Keratinocyte (primary cell): ENCODE measurements at regions not wholly inside any gene's neighbourhood (a gene's known extent, or its start where the extent isn't known, plus 50 kb on each side); places are given as distances from the start of the nearest gene placed in this dataset.

Experiments used
- DNase-seq: peaks from one replicate; pipeline ENCODE4 v3.0.0-alpha.2; 2011; ENCODE audit warnings: low read depth, missing footprints, low spot score
- FAIRE-seq: peaks from 2 replicates; lab custom pipeline; 2011; peaks lifted over from hg19 to GRCh38; lab: Jason Lieb, UNC
- H2AFZ ChIP-seq: 2 replicates; pipeline ENCODE4 v1.6.0; 2012; ENCODE audit warnings: low read length, control low read depth, inconsistent platforms; ENCODE audit not compliant: control insufficient read depth
- H3K27ac ChIP-seq: 2 replicates; pipeline ENCODE4 v1.5.1; 2011; ENCODE audit warnings: low read length; ENCODE audit not compliant: control insufficient read depth, insufficient read depth
- H3K27me3 ChIP-seq: 3 replicates; pipeline ENCODE4 v1.6.0; 2011; ENCODE audit warnings: low read length; ENCODE audit not compliant: control insufficient read depth, insufficient read depth; ENCODE audit errors: extremely low read depth
- H3K36me3 ChIP-seq, 2 experiments: 2 replicates in 1 of 2; 3 replicates in 1 of 2; pipeline ENCODE4 v1.5.1; 2011; ENCODE audit warnings: low read length in 2 of 2, mild to moderate bottlenecking in 1 of 2; ENCODE audit not compliant: control insufficient read depth in 2 of 2, insufficient read depth in 2 of 2; ENCODE audit errors: extremely low read depth in 1 of 2
- H3K4me1 ChIP-seq: 3 replicates; pipeline ENCODE4 v1.5.1; 2011; ENCODE audit warnings: low read length; ENCODE audit not compliant: control insufficient read depth, insufficient read depth; ENCODE audit errors: extremely low read depth
- H3K4me2 ChIP-seq: 3 replicates; pipeline ENCODE4 v1.6.0; 2011; ENCODE audit warnings: low read depth, low read length; ENCODE audit not compliant: control insufficient read depth, insufficient read depth; ENCODE audit errors: extremely low read depth
- H3K4me3 ChIP-seq, 3 experiments: fragments of 200-600 bp in 1 of 3; sonication (generic) in 1 of 3; 2 replicates in 2 of 3; 3 replicates in 1 of 3; pipeline ENCODE4 v1.5.1; 2011 to 2016; ENCODE audit warnings: low read length in 3 of 3, mild to moderate bottlenecking in 3 of 3, control low read depth in 2 of 3, inconsistent platforms in 1 of 3, low read depth in 1 of 3, mixed read lengths in 1 of 3, mixed run types in 1 of 3, moderate library complexity in 1 of 3; ENCODE audit not compliant: control insufficient read depth in 2 of 3, insufficient read depth in 2 of 3; ENCODE audit errors: extremely low read depth in 1 of 3
- H3K79me2 ChIP-seq: 2 replicates; pipeline ENCODE4 v1.6.0; 2012; ENCODE audit warnings: low read length; ENCODE audit not compliant: control insufficient read depth, insufficient read depth
- H3K9ac ChIP-seq: 3 replicates; pipeline ENCODE4 v1.6.0; 2011; ENCODE audit warnings: low read length; ENCODE audit not compliant: control insufficient read depth, insufficient read depth; ENCODE audit errors: extremely low read depth
- H3K9me1 ChIP-seq: 3 replicates; pipeline ENCODE4 v1.6.0; 2011; ENCODE audit warnings: low read length; ENCODE audit not compliant: control insufficient read depth, insufficient read depth; ENCODE audit errors: extremely low read depth
- H3K9me3 ChIP-seq: 2 replicates; pipeline ENCODE4 v1.5.1; 2012; ENCODE audit warnings: low read depth, low read length; ENCODE audit not compliant: control insufficient read depth
- H4K20me1 ChIP-seq: 3 replicates; pipeline ENCODE4 v1.6.0; 2011; ENCODE audit warnings: low read length; ENCODE audit not compliant: control insufficient read depth, insufficient read depth; ENCODE audit errors: extremely low read depth
- CTCF ChIP-seq, 3 experiments: IDR thresholded peaks in 1 of 3; conservative IDR thresholded peaks in 1 of 3; optimal IDR thresholded peaks in 1 of 3; 2 replicates in 2 of 3; 3 replicates in 1 of 3; pipeline versions ENCODE3 to v1.5.1; 2011; ENCODE audit warnings: low read length in 3 of 3, mild to moderate bottlenecking in 3 of 3, moderate library complexity in 2 of 3, control low read depth in 1 of 3, inconsistent platforms in 1 of 3; ENCODE audit not compliant: insufficient read depth in 2 of 3; ENCODE audit errors: extremely low read depth in 1 of 3
- EZH2 ChIP-seq: IDR thresholded peaks from one replicate; pipeline ENCODE4 v1.6.1; 2012; ENCODE audit warnings: inconsistent platforms, mild to moderate bottlenecking, low read length, moderate library complexity
- dilution Hi-C: fragments of 300-500 bp; cut with MboI; formaldehyde crosslinking; loops from one replicate; pipeline ENCODE4 v1.7.0; 2020; ENCODE audit warnings: low sequenced_read_pairs; ENCODE audit not compliant: extremely low pct_ligation_motif_present

- Histone ChIP-seq H3K9me3 (no peaks in the 10 kb centered on the region), H4K20me1 (no peaks in the 10 kb centered on the region), H3K9ac (no peak overlapping the region), H3K4me3 (no peak overlapping the region), H2AFZ (no peak overlapping the region), H3K4me1 (no peaks in the 10 kb centered on the region), H3K79me2 (no peaks in the 10 kb centered on the region), H3K9me1 (no peaks in the 10 kb centered on the region), H3K4me2 (no peak overlapping the region), H3K27ac (no peak overlapping the region), H3K27me3 (no peaks in the 10 kb centered on the region), H3K36me3 (no peaks in the 10 kb centered on the region)
- FAIRE-seq = no peak
- TF ChIP-seq EZH2 (no peak), CTCF (optimal IDR thresholded peaks at IDR 0.05 in 1 of 3, IDR thresholded peaks at IDR 0.05 in 1 of 3, conservative IDR thresholded peaks at IDR 0.05 in 1 of 3; ENCODE audit: extremely low read depth in 1 of 3, insufficient read depth in 2 of 3, low read length in 3 of 3) (no peak)
- DNase-seq = no peak
- dilution Hi-C loops = no loop called here
These were observed 213.4 kb downstream of the CCER1 start for GRCh38 chr12:90741611-90742010.

- H2AFZ ChIP-seq = no peak overlapping the region
- H3K27me3 ChIP-seq = no peaks in the 10 kb centered on the region
- H3K9me1 ChIP-seq = no peaks in the 10 kb centered on the region
- H3K27ac ChIP-seq = no peak overlapping the region
- DNase-seq (no peak), FAIRE-seq (no peak)
- TF ChIP-seq EZH2 = no peak
- TF ChIP-seq CTCF (optimal IDR thresholded peaks at IDR 0.05 in 1 of 3, IDR thresholded peaks at IDR 0.05 in 1 of 3, conservative IDR thresholded peaks at IDR 0.05 in 1 of 3; ENCODE audit: extremely low read depth in 1 of 3, insufficient read depth in 2 of 3, low read length in 3 of 3) = no peak
- no peaks in the 10 kb centered on the region for H4K20me1 ChIP-seq
- H3K79me2 ChIP-seq = no peaks in the 10 kb centered on the region
- no peak overlapping the region for H3K9ac ChIP-seq
- H3K4me2 ChIP-seq = no peak overlapping the region
- H3K4me1 ChIP-seq = peaks cover 4% of the 10 kb centered on the region
- H3K4me3 ChIP-seq = no peak overlapping the region
- H3K36me3 ChIP-seq = no peaks in the 10 kb centered on the region
- no peaks in the 10 kb centered on the region for H3K9me3 ChIP-seq
- dilution Hi-C loops = no loop called here
These were observed 225.2 kb downstream of the CCER1 start for GRCh38 chr12:90729736-90730135.
